Activated CD4-positive, alpha-beta T cell treated with anti-CD3 and anti-CD28 coated beads, Interleukin-2, amount 50 U/mL, for 16 hours (primary cell): ENCODE measurements at regions not wholly inside any gene's neighbourhood (a gene's known extent, or its start where the extent isn't known, plus 50 kb on each side); places are given as distances from the start of the nearest gene placed in this dataset.
"Not testable (repeated sequence)": the region's sequence is repeated elsewhere in the genome, so short reads cannot be mapped to it uniquely, and the experiment has no call there.

Experiments used
- DNase-seq: peaks from one replicate; pipeline ENCODE4 v3.0.0-alpha.2; 2020

DNA sequence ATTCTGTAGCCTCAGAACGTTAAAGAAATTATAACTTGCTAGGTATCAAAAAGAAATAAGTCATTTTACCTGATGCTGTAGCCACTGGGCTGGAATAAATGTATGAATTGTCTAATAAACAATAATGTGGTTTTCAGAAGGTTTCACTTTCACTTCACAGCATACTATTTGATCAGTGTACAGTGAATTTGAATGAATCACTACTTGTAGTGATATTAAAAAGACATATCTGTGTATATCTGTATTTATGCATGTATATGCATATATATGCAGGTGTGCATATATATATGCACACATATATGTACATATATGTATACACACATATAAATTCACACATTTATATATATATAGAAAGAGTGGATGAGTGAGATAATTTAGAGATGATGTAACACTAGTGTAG is 440.0 kb upstream of the PCDH10 start:
- no peak for DNase-seq

DNA sequence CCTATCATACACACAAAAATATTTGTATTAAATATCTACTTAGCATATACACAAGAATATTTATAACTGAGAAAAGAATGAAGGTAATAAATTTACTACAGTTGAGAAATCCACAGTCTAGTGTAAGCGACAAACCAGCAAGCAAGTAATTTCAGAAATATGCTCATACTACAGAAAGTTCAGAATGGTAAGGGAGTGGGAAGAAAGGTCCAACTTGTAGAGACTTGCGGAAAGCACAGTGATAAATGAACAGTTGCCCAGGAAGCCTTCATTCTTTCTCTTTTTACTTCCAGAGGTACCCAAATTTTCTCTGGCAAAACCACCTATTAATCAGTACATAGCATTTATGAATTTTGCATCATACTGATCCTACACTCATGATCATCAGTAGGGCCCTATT is 438.1 kb upstream of the PCDH10 start:
- no peak for DNase-seq

DNA sequence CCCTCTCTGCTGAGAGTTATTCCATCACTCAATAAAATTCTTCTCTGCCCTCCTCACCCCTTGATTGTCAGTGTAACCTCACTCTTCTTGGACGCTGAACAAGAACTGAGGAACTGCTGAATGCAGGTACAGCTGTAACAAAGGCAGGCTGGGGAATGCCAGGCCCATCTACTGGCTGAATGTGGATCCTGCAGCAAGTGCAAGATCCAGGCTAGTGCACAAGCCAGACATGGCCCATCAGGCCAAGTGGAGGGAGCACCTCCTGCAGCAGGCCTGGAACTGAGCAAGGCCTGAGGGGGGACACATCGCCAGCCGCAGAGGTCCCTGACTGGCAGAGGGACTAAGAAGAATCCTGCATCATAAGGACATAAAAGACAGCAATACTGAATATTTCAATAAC is 411.8 kb upstream of the PCDH10 start:
- DNase-seq: no peak

DNA sequence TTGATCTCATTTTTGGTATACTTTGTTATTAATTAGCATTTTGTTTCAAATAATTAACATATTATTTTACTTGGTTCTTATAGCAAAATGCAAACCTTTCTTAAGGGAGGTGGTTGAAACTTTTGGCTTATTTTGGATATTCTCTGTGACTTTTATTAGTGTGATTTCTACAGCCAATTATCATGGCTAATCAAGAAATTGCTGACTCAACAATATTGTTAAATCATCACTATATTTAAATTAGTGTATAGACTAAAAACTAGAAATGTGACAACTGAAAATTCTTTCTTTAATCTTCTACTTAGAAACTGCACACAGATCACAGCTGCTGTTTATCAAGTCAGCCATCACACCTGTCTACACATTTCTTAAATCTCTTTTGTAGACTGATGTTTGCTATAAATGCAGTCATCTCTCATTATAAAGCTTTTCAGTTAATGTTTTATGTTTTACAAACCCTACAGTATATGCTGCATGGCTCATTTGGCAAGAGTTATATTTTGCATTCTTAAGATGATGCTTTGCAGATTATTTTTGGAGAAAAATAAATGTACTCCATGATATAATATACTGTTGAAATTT is 389.8 kb upstream of the PCDH10 start:
- DNase-seq: no peak

DNA sequence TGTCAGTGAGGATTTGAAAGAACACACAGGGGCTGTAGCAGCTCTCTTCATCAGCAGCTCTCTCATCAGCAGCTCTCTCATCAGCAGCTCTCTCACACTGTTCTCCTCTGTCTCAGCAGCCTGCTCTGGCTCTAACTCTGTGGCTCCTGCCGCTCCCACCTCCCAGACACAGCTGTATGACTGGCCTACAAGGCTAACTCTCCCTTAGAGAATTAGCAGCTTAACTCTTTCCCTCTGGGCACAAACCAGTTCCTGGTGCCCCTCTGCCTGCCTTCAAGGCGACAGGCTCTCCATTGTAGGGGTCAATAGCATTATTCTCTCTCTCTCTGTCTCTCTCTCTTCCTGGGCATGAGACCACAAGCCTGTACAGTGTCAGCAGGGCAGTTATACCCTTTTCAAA is 385.6 kb upstream of the PCDH10 start:
- DNase-seq: no peak

DNA sequence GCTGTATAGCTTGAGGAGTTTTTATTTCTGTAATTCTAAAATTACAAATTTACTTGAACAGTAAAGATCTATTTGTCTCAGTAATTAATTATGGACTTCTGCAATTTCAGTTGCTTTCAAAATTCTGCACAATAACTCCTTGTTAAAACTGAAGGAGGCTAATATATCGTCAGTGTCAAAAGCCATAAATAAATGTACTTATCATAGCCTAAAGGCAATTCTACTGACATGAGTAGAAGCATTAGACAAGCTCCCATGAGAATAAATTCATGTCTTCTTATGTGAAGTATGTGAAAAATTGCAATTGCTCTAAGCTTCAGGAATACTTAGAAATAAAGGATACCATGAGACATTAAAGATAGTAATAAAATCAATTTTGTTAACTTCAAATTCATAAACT is 381.2 kb upstream of the PCDH10 start:
- no peak for DNase-seq

DNA sequence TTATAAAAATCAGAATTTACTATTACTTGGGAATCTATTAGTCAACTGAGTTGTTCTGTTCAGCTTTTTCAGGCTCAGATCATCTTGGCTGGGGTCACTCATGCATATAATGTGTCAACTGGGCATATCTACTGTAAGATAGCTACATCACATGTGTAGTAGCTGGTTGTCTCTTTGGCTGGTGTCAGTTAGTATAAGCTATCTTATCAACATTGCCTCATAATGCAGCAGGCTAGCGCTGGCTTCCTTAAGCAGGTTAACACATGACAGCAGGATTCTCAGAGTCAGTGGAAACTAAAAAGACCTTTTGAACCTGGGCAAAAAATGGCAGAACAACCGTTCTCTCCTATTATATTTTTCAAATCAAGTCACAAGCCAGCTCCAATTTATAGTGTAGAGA is 378.3 kb upstream of the PCDH10 start:
- no peak for DNase-seq

DNA sequence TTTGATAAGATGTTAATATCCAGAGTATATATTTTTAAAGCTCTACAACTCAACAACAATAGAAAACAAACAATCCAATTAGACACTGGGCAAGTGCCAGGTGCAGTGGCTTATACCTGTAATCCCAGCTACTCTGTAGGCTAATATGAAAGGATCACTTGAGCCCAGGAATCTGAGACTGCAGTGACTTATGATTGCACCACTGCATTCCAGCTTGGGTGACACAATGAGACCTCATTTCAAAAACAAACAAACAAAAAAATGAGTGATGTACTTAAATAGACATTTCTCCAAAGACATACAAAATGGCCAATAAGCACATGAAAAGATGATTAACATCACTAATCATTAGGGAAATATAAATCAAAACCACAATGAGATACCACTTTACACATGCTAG is 356.8 kb upstream of the PCDH10 start:
- no peak for DNase-seq

DNA sequence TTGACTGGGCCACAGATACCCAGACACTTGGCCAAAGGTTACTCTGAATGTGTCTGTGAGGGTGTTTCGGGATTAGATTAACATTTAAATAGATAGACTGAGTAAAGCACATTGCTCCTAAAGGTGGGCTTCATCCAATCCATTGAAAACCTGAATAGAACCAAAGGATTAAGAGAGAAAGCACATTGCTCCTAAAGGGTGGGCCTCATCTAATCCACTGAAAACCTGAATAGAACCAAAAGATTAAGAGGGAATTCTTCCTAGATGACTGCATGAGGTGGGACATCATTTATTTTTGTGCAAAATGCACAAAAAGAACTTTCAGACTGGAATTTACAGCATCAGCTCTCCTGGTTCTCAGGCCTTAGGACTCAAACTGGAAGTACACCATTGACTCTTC is 351.2 kb upstream of the PCDH10 start:
- DNase-seq: no peak

DNA sequence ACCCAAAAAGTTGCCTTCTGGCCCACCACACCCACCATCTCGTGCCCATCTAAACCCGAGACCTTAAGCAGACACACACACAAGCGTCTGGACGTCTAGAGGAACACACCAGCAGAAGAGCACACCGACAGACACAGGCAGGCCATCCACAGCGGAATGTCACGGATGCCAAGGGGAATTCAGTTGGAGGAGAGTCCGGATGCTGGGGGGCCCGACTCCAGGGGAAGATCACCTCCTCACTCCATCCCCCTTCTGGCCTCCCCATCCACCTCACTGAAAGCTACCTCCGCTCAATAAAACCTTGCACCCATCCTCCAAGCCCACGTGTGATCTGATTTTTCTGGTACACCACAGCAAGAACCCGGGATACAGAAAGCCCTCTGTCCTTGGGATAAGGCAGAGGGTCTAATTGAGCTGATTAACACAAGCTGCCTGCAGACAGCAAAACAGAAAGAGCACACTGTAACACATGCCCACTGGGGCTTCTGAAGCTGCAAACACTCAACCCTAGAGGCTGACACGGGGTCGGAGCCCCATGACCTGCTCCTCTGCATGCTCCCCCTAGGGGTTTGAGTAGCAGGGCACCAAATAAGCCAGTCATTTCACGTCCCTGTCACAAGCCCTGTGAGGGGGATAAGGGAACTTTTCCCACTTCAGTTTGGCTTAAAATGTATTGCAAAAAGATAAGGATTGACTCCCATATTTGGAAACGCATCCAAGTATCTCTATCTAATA is 339.6 kb upstream of the PCDH10 start:
- no peak for DNase-seq

DNA sequence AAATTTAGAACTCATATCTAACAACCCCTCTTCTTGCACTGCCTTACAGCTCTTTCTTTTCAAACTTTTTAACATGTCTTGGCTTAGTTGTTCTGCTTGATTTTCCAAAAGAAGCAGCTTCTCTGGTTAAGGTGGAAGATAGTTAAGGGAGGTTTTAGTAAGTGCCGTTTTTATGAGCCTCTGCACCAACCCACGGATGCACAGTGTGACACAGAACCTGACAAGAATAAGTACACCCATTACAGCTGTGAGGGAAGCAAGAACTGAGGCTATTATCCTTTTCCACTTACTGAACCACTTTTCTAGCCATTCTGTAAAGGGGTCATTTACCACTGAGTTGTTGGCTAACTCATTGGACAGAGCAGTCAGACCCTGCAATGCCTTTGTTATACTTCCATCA is 336.0 kb upstream of the PCDH10 start:
- not testable (repeated sequence) for DNase-seq

DNA sequence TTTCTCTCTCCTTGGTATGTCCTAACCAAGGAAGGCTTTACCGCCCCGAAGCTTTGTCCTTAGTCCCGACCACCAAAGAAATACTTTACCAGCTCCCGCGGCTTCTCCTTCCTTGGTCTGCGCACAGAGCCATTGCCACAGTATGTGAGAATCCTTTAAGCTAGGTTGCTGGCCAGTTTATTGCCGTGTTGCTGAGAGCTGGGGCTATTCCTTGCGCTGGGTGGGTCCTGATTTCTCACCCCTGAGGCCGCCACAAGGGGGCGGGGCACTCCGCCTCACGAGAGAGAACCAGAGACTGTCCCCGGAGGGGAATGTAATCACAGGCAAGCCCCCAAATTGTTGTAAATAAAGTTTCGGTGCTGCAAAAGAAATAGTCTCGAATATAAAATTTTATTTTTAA is 331.0 kb upstream of the PCDH10 start:
- no peak for DNase-seq

DNA sequence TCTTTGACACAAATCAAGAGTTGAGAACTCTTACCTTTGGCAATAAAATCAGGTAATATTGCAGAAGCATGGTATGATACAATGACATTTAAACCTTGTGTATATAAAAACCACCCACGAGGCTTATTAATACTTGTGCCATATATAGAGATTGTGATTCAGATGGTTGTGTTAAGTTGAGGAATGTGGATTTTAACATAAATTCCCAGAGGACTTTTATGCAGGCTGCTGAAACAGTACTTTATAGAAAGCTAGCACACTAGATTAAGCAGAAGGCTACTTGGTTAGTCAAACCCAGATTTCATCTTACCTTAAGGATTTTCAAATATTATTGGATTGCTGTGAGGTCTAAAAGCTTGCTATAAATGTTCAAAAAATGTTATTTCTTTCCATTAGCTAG is 325.7 kb upstream of the PCDH10 start:
- no peak for DNase-seq

DNA sequence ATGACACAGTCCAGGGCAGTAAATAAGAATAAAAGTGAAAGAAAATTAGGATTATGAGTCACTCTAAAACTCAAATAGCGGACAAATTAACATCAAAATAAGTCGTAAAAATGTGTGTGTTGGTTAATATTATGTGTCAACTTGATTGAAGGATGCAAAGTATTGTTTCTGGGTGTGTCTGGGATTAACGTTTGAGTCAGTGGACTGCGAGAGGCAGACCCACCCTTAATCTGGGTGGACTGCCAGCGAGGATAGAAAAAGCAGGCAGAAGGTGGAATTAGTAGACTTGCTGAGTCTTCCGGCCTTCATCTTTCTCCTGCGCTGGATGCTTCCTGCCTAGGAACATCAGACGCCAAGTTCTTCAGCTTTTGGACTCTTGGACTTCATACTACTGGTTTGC is 324.3 kb upstream of the PCDH10 start:
- DNase-seq: no peak

DNA sequence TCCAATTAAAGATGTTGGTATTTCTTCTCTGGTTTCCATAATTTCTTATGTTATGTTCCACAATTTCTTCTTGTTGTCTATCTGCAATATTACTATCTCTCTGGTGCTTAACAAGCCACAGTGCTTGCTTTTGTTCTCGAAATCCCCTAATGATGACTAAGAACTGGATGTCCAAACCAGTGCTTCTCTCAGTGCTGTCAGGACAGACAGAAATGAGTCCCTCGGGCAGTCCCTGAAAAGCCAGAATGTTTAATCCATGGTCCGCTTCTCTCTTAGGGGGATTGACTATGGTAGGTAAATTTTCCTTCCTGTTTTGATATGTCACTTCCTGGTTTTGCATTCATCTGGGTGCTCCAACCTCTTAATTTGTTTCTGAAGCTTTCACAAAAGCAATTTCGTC is 321.6 kb upstream of the PCDH10 start:
- no peak for DNase-seq

DNA sequence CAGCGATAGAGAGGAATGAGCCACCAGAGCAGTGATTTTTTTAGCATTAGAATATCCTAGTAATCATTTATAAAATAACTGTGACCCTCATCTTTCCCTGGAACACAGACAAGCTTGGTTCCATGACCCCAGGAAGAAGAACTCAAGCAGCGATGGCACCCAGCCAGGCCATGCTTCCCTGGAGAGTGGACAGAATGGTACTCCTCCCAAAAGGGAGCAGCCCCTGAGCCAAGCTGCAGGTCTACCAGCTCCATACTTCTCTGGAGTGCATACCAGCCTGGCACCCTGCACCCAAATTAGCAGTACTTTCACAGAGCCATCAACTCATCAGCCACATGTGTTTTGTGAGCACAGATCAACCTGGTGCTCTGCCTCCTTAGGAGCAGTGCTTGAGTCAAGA is 310.9 kb upstream of the PCDH10 start:
- DNase-seq: no peak

DNA sequence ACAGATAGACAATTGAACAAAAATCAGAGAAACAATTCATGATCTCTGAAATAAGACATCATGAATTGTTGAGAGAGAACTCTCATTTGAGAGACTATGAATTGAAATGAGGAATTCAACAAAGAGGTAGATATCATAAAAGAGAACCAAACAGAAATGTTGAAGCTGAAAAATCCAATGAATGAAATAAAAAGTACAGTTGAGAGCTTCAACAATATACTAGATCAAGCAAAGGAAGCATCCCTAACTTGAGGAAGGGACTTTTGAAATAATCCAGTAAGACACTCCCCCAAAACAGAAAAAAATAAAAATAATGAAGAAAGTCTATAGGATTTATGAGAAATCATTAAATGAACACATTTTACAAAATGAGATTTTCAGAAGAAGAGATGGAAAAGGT is 310.0 kb upstream of the PCDH10 start:
- DNase-seq: no peak

DNA sequence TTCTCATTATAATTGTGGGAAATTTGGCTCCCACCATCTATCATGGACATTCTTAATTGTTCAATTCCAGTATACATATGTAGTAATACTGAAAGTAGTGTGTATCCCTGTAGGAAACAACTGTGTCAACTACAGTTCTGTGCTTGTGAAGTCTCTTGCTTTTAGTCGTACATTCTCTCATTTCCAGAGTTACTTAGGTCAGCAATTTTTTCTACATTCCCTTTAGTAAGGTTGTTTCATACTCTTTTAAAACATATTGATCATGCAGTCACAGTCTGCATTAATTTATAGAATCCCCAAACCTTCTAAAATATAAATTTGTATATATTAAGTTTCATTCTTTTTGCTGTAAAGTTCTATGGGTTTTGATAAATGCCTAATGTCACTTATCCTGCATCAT is 289.2 kb upstream of the PCDH10 start:
- DNase-seq: no peak

DNA sequence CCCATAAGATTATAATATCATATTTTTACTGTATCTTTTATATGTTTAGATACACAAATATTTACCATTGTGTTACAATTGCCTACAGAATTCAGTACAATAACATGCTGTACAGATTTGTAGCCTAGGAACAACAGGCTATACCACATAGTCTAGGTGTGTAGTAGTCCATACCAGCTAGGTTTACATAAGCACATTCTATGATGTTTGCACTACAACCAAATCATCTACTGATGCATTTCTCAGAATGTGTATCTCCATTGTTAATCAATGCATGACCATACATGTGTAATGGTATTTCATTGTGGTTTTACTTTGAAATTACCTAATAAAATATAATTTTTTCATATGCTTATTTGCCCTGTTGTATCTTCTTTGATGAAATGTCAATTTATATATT is 288.1 kb upstream of the PCDH10 start:
- DNase-seq: no peak

DNA sequence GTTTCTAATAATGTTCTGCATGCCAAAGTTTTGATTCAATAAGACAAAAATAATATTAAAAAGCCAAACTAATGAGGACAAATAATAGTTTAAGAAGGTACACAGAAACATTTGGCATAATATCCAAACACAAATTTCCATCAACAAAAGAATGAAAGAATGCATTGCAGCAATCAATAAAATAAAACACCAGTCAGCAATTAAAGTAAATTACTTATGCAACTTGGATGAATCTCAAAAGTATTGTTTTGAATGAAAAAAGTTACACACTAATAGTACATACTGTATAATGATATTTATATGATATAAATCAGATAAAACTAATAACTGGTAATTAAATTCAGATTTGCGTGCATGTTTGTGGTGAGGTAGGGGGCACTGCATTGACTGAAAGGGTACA is 285.5 kb upstream of the PCDH10 start:
- no peak for DNase-seq

DNA sequence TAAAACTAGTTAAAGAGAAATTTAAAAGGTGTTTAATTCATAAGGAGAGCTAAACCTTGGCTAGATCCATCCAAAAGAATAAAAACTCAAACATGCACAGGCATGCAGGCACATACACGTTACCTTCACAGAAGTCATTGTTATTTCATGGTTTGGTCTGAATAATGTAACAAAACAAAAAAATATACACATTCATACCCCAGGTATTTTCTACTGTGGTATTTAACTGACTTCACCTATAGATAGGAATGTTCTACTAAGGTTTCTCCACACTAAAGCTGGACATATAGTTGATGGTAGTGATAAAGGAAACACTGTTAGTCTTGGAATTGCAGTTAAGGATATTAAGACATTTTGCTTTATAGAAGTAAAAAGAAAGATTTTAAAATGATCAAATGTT is 283.6 kb upstream of the PCDH10 start:
- no peak for DNase-seq

DNA sequence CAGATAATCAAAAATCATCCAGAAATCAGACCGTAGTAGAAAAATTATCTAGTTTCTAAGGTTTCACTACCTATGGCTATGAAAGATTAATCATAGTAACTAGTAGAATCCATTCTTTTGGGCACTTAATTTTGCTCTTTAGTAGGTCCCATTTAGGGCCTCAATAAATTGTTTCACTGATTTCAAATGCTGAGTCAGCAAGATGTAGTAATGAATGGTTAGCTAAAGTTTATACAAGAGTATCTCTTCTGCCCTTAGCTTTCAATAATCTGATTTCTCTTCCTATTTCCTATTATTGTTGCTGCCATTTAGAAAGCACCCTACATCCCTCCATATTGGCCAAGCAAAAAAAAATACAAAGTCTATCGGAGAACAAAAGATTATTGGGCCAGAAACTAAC is 283.2 kb upstream of the PCDH10 start:
- no peak for DNase-seq

DNA sequence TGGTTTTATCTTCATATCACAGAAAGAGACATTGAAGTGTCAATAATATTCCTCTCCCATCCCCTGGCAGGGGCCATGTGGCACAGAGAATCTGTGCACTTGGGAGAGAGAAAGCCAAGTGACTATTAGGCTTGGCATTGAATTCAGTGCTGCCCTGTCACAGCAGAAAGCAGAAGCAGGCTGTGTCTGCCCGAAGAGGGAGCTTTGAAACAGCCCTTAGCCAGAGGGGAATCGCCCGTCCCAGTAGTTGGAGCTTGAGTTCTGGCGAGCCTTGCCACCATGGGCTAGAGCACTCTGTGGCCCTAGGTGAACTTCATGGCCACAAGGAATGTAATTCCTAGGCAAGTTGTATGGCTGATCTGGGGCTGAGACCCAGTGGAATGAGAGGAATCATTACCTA is 282.5 kb upstream of the PCDH10 start:
- no peak for DNase-seq

DNA sequence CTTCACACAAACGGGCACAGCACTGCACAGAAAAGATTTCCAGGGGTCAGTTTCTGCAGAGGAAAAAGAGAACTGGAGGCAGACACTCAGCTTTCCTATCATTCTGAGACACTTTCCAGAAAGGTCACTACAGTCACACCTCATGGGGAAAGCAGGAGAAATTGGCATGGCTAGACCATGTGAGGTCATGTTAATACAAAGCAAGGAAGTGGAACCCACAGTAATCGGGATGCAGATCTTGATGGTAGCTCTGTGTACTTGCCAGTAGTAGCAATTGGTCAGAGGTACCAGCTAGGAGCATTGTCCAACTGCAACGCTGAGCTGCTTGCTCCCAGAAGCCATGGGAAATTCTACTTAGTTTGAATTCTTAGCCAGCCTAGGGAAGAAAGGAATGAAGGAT is 255.3 kb upstream of the PCDH10 start:
- DNase-seq: no peak

DNA sequence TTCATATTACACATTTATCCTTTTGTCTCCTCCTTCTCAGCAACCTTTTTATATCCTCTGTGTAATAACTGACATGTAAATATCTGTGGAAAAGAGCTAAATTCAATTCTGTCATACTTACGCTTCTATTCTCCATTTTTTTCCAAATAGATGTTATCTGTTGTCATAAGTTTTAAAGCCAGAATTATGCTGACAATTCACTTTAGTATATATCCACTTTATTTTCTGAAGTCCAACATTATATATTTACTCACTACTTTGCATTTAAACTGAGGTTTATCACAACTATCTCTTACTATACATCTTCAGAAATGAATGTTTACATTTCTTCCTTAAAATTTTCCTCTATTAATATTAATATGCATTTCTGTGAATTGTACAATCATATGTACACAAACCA is 247.9 kb upstream of the PCDH10 start:
- no peak for DNase-seq
